HCT116 (cell line): ENCODE measurements at regions not wholly inside any gene's neighbourhood (a gene's known extent, or its start where the extent isn't known, plus 50 kb on each side); places are given as distances from the start of the nearest gene placed in this dataset.

Experiments used
- CTCF ChIP-seq, 3 experiments: fragments of 200-600 bp in 1 of 3; sonication (generic) in 1 of 3; IDR thresholded peaks in 2 of 3; conservative IDR thresholded peaks in 1 of 3; 2 replicates each; pipeline ENCODE4 v1.5.1; 2012 to 2017; ENCODE audit warnings: low read depth in 2 of 3, low read length in 2 of 3, antibody characterized with exemption in 1 of 3, borderline replicate concordance in 1 of 3, control low read depth in 1 of 3, mild to moderate bottlenecking in 1 of 3, mixed read lengths in 1 of 3, mixed run types in 1 of 3, moderate library complexity in 1 of 3; ENCODE audit not compliant: insufficient read depth in 1 of 3
- JUND ChIP-seq: IDR thresholded peaks from 2 replicates; pipeline ENCODE4 v1.6.1; 2012
- POLR2AphosphoS5 ChIP-seq: IDR thresholded peaks from 2 replicates; pipeline ENCODE4 v1.6.1; 2011; ENCODE audit warnings: mild to moderate bottlenecking, low read depth, low read length, moderate library complexity
- REST ChIP-seq: IDR thresholded peaks from 2 replicates; pipeline ENCODE4 v1.6.1; 2012; ENCODE audit warnings: low read depth

GRCh38 chr7:67573639-67574038, 577.0 kb downstream of the TYW1 start:
- no peak for TF ChIP-seq CTCF (IDR thresholded peaks at IDR 0.05 in 2 of 3, conservative IDR thresholded peaks at IDR 0.05 in 1 of 3; ENCODE audit: borderline replicate concordance in 1 of 3, insufficient read depth in 1 of 3, low read depth in 2 of 3, low read length in 2 of 3)
- TF ChIP-seq JUND: no peak
- no peak for TF ChIP-seq POLR2AphosphoS5
- TF ChIP-seq REST: no peak
